IPS-18c (cell line): ENCODE measurements at regions not wholly inside any gene's neighbourhood (a gene's known extent, or its start where the extent isn't known, plus 50 kb on each side); places are given as distances from the start of the nearest gene placed in this dataset.

Source experiments
- H3K4me3 ChIP-seq: 2 replicates; pipeline ENCODE4 v1.7.0; 2013; ENCODE audit warnings: low read depth, mild to moderate bottlenecking, low read length, moderate library complexity; ENCODE audit not compliant: insufficient read depth
- H3K9me3 ChIP-seq: one replicate; pipeline ENCODE4 v1.6.1; 2013; ENCODE audit warnings: mild to moderate bottlenecking, low read length, moderate library complexity; ENCODE audit not compliant: control insufficient read depth, insufficient read depth

DNA sequence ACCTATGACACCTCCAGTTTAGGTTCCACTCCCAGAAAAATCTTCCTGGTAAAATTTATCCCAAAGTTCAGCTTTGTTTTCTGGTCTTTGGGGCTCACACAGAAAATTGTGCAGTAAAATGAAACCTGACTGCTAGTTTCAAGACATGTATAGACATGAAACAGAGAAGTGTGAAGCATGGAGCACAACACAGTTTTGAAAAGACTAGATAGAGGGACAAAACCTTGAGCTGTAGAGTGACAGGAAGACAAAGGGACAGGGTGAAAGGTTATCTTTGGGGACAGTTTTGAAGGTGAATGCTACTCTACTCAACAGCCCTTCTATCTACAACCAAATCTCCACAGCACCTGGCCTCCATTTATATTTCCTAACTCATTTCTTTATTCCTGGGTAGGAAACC lies 352.6 kb downstream of the RBM43 start:
- Histone ChIP-seq H3K9me3 (no peaks in the 10 kb centered on the region), H3K4me3 (no peak overlapping the region)

DNA sequence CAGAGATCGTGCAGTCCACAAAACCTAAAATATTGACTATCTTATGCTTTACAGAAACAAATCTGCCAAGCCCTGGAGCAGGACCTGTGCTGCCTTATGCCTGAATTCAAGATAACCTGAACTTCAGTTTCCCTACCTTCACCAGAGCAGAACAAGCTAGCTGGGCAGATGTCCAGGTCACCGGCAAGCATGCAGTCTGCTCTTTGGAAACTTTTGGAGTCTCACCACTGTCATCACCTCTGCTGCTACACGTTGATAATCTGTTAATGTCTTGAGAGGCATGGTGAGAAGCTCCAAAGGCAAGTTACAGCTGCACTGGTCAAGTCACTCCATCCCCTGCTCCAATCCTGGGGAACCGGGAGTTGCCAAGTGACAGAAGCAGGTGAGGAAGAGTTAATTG lies 354.2 kb downstream of the RBM43 start:
- Histone ChIP-seq H3K9me3 (no peaks in the 10 kb centered on the region), H3K4me3 (no peak overlapping the region)

DNA sequence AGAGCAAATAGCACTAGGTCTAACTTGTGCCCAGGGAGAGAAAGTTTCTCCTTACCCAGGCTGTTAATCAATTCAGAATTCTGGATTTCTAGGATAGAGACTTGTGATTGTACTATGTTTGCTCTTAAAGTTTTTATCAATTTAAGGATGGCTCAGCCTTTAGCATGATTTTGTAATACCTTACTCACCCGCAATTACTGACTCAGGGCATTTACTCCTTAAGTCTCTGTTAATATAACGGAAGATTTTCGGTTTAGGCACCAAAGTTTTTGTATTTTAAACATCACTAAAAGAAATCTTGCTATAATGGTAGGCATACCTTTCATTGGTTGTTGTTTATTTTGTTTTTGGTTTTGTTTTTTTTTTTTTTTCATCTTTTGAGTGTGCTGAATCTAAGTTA lies 358.2 kb downstream of the RBM43 start:
- no peaks in the 10 kb centered on the region for H3K9me3 ChIP-seq

DNA sequence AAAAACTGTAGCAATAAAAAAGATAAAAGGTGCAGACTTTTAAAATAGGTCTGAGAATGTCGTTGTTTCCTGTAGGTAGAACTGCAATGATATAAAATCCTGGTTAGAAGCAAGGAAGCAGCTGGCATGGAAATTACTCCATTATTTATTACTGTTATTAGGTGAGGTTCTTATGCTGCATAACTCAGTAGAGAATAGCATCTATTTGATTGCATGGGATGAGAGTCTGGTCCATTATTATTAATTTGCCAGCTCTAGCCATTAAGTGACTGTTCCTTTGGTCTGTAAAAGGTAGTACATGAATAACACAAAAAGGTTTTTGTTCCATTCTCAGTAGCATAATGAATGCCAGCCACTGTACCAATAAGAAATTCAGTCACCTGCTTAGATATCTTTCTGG lies 358.6 kb downstream of the RBM43 start:
- H3K4me3 ChIP-seq = no peak overlapping the region
- H3K9me3 ChIP-seq = no peaks in the 10 kb centered on the region

More for the DNA sequence above, 358.2 kb downstream of the RBM43 start:
- no peak overlapping the region for H3K4me3 ChIP-seq

DNA sequence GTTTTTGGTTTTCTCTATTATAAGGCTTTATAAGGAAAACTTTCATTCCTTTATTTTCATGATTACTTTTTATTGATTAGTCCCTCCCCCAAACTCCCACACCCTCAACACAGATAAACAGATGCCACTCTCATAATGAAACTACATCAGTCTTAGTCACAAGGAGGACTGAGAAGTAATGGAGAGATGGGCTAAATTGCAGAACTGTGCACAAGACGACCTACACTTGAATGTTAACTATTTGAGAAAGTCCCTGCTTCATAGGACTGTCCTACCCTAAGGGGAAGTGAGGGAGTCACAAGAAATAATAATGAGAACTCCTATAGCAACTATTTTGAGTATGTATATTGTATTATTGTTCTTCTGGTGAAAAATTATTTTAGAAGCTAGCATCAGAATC lies 360.8 kb downstream of the RBM43 start:
- no peaks in the 10 kb centered on the region for H3K9me3 ChIP-seq
- H3K4me3 ChIP-seq = no peak overlapping the region

DNA sequence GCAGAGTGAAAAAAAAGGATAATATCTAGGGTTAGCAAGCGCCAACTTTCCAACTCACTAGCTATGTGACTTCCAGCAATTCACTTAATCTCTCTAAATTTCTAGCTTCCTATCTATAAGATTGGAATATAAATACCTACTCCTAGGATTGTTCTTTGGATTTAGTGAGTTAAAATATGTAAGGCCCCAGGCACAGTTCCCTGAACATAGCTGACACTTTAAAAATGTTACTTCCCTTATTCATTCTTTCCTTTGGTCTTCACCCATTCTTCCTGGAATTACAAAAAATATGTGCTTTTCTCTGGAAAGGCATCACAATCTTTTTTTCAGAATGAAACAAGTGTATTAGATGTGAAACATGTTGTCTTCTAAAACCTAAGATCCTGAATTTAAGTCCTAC lies 365.7 kb downstream of the RBM43 start:
- Histone ChIP-seq H3K9me3 (no peaks in the 10 kb centered on the region), H3K4me3 (no peak overlapping the region)

DNA sequence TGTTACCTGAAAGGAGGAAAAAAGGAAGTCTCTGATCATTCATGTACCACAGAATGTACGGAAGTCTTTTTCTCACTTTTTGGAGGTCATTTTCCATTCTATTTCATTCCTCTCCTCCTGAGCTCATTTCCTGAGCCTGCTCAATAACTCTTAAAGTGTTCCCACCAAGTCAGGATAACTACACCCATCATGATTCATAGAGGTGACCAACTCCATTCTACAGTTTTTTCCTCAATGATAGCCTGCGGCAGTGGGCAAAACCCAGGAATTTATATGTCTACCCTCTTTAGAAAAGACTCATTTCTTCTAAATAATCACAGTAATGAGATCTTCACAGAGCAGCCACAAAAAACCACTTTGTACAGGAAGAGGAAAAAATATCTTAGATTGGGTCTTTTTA lies 372.5 kb downstream of the RBM43 start:
- H3K9me3 ChIP-seq = no peaks in the 10 kb centered on the region
- no peak overlapping the region for H3K4me3 ChIP-seq

DNA sequence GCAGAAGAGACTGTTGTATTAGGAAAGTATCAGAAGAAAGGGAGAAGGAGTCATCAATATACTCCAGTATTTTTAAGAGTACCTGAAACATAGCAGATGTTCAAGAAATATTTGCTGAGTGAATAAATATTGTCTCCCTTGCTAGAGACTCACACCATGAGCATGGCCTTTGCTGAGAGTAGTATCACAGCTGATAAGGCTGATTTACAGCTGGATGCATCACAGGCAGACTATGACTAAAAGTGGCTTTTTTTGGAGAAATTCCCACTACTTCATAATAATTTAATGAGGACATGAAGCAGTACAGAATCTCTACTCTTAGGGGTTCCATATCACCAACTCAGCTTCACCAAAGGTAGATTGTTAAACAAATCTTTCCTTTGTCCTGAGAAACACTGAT lies 373.3 kb downstream of the RBM43 start:
- H3K9me3 ChIP-seq = no peaks in the 10 kb centered on the region
- no peak overlapping the region for H3K4me3 ChIP-seq

DNA sequence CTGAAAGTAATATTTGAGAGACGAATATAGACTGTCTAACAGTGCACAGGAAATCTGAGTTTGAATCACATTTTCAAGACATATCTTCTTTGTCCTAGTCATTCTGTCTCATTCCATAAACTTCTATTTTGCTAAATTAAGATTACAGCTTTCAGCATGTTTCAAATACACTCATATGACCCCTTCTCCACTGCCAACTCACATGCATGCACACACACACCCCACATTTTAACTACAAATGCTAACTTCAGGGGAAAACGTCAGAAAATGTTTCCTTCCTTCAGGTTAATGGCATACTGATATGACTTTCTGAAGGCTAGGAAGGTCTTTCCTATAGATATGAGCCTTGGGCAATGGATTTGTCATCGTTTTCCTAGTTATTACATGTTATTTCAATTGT lies 373.7 kb downstream of the RBM43 start:
- Histone ChIP-seq H3K9me3 (no peaks in the 10 kb centered on the region), H3K4me3 (no peak overlapping the region)

DNA sequence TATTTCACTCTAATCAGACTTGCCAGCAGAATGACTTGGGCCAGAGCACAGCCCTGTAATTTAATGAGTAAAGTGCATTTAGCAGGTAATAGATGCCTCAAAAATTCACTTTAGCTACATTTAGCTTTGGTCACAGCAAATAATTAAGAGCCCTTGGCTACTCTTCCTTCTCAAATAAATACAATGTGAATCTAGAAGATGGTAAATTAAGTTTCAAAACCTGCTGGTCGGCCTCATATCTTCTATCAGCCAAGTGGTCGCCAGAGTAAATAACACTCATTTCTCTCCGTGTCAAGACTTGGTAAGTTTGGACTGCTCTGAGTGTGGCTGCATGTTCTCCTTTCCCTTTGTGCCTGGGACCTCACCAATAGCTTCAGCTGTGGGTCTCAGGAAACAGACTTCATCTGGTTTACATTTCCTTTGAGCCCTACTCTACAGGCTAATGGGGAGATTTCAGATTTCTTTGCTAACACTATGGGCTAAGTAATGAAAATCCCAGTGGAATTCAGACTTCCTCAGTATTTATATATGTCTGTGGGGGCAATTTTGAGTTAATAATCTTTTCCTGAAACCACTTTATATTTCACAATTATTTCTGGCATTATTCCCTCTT lies 375.8 kb downstream of the RBM43 start:
- no peaks in the 10 kb centered on the region for H3K9me3 ChIP-seq
- no peak overlapping the region for H3K4me3 ChIP-seq

DNA sequence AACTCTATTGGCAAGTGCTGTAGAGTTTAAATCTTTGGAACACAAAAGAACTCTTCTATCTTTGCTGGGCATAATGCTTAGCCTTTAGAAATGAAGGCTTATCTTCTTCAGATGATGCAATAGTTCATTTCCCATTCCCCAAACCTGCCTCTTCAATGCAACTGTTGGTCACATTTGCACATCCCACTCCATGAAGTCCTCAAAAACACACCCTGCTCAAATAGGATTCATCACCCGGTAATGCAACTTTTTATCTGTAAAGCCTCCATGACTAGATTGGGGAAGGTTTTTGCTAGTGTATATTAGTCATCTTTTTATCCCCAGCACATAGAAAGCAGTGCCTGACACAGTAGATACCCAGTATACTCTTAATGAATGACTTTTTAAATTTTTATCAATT lies 376.4 kb downstream of the RBM43 start:
- H3K9me3 ChIP-seq = no peaks in the 10 kb centered on the region
- H3K4me3 ChIP-seq = no peak overlapping the region

DNA sequence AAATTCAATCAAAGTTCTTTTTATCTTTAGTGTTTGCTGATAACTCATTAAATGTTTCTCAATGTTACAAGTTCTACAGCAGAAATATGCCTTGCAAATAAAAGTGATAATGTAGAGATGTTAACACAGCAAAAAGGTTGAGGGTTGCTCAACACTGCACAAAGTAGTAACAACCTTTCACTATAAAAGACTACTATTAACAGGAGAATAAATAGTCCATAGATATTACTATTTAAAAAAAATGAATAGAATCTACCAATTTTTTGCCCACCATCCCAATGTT lies 378.1 kb downstream of the RBM43 start:
- Histone ChIP-seq H3K4me3 (no peak overlapping the region), H3K9me3 (no peaks in the 10 kb centered on the region)

DNA sequence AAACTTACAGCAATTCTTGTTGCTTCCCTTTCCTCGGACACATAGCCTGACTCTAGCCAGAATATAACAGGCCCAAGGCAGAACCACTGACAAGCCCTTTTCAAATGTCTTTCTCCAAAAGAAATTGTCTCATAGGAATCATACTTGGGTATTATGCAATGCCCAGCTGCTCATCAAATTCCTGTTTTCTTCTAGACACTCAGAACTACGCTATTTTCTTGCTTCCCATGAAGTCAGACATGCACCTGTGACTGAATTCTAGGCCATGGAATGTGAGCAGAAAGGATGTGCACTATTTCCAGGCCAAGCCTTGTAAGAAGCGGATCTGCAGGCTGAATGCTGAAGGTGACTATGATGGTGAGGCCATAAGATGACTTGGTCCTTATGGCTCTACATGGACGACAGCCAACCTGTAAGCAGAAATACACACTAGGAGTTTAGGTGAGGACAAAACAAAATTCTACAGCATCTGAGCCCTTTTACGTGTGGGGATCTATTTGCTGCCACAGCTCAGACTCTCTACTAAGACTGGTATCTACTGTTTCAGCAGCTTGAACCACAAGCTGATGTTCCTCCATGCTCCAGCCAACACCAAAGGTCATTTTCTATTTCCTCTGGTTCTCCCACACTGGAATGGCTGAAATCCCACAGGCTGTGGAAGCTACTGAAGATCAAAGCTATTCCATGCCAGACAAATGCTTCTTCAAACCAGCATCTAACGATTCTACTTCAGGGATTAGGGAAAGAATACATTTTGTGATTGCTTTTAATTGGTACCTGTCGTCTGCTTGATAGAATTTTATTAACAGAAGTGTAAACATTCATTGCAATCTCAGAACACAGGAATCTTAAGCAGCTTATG lies 378.7 kb downstream of the RBM43 start:
- no peaks in the 10 kb centered on the region for H3K9me3 ChIP-seq
- no peak overlapping the region for H3K4me3 ChIP-seq

DNA sequence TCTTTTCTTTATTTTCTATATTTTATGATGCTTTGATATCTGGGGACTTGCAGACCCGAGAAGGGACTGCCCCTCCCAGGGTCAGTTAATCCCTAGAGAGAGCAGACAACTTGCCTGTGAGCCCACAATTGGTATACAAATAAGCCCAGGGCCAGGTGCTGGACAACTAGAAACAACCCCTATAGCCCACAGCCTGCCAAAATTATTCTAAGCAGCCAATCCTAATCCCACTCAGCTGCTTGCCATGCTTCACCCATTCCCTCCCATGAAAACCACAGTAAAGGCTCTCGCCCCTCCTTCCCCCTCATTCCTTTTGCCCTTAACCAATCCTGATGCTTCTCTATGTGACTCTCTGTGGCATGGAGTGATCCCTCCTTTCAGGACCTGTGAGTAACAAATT lies 380.7 kb downstream of the RBM43 start:
- Histone ChIP-seq H3K9me3 (no peaks in the 10 kb centered on the region), H3K4me3 (no peak overlapping the region)

DNA sequence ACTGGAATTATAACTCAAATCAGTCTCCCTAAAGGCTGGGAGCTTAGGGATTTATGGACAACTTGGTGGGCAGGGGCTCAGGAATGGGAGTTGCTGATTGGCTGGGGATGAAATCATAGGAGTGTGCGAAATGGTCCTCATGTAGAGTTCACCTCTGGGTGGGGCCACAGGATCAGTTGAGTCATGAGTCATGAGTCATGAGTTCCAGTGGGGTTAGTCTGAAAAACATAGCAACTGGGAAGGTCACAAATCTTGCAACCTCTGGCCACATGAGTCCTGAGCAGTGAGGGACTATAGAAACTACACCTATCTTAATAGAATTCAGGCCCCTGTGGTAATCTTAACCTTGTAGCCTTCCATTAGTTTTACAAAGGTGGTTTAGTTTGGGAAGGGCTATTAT lies 383.3 kb downstream of the RBM43 start:
- no peaks in the 10 kb centered on the region for H3K9me3 ChIP-seq
- H3K4me3 ChIP-seq = no peak overlapping the region

DNA sequence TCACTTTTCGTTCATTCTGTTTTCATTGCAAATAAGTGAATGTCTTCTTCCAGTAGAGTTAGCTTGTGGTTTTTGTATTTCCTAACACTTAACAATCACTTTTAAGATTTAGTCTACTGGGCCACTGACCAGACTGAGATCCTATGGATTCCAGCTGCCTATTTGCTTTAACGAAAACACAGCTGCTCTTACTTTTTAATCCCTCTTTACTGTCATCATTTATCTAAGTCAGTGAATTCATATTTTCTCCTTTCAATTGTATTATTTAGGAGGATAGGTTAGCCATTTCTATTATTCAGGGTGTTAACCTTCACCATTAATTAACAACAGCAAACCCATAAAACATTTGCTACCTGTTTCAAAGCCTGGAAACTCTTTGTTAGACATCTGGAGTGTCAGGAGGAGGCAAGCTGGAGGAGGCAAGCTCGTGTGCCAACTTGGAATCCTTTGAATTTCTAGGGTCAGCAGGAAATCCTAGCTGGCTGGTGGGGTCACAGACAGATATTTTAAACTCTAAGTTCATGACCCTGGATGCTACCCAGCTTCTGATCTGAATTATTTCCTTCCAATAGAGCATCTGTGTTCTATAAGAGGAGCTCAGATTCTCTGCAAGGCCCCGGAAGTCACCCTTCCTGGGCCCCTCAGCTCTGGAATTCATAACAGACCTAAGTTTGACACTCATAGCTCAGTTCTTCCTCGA lies 385.3 kb downstream of the RBM43 start:
- Histone ChIP-seq H3K9me3 (no peaks in the 10 kb centered on the region), H3K4me3 (no peak overlapping the region)

DNA sequence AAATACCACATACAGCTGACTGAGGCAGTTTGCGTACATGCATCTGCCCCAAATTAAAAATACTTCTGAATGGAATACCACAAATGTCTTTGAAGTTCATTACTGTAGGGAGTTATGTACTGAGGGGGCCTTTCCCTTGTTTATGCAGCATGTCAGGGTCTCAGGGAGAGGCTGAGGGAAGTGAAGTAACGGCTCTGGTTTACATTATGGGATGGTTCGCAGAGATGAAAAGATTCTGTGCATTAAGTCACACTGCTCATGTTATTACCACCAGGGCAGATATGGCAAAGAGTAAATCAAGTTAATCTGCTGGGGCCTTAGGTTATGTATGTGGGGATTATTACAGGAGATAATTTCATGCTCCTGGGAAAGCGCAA lies 385.9 kb upstream of the RND3 start:
- no peak overlapping the region for H3K4me3 ChIP-seq
- peaks cover 3% of the 10 kb centered on the region for H3K9me3 ChIP-seq

DNA sequence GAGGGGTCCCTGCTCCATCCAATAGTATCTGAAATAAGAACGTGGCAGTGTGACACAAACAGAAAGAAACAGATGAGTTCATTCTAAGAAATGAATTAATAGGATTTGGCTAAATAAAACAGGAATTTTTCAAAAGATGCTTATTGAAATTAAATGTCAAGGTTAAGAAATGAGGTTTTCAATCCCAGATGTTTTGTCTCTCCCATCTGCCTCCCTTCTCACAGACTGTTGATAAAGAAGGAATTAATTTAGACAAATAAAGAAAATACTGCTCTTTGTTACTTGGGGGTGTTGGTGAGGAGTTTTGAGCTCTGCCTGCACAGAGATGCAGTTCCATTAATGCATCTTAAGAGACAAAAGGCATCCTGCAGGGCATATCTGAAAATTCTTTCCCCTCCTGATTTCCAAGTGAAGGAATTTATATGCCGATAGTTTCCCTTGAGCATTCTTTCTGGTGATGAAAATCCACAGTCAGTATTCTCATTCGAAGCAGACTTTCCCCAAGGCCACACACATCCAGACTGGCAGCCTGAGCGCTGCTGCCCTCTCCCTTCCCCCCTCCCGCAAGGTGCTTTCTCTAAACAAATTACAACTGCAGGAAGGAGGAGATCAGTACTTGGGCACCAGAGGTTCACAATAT lies 385.4 kb upstream of the RND3 start:
- no peak overlapping the region for H3K4me3 ChIP-seq

More for the DNA sequence above, 385.4 kb upstream of the RND3 start:
- H3K9me3 ChIP-seq = peaks cover 3% of the 10 kb centered on the region
